Type B pancreatic cell (in vitro differentiated cells): ENCODE measurements at regions not wholly inside any gene's neighbourhood (a gene's known extent, or its start where the extent isn't known, plus 50 kb on each side); places are given as distances from the start of the nearest gene placed in this dataset.

ENCODE experiments used
- DNase-seq: peaks from one replicate; pipeline ENCODE4 v3.0.0; 2021; ENCODE audit warnings: mixed read lengths; ENCODE audit not compliant: unreplicated experiment; ENCODE audit errors: extremely low spot score
- H3K27ac Mint-ChIP-seq: 2 replicates; pipeline ENCODE4 v1.8.0; 2021; ENCODE audit warnings: mild to moderate bottlenecking, mixed read lengths
- H3K27me3 Mint-ChIP-seq: 2 replicates; pipeline ENCODE4 v1.8.0; 2021; ENCODE audit warnings: mixed read lengths
- H3K36me3 Mint-ChIP-seq: 2 replicates; pipeline ENCODE4 v1.8.0; 2021; ENCODE audit warnings: mixed read lengths
- H3K4me1 Mint-ChIP-seq: one replicate; pipeline ENCODE4 v1.8.0; 2021; ENCODE audit warnings: mixed read lengths; ENCODE audit not compliant: unreplicated experiment
- H3K4me3 Mint-ChIP-seq: 2 replicates; pipeline ENCODE4 v1.8.0; 2021; ENCODE audit warnings: mild to moderate bottlenecking, mixed read lengths
- H3K9me3 Mint-ChIP-seq: 2 replicates; pipeline ENCODE4 v1.8.0; 2021; ENCODE audit warnings: mixed read lengths
- CTCF ChIP-seq: fragments of 200-600 bp; sonication (generic); conservative IDR thresholded peaks from 2 replicates; pipeline ENCODE4 v1.5.0; 2021; ENCODE audit warnings: antibody characterized with exemption, mild to moderate bottlenecking

GRCh38 chr12:132422381-132423043 is 67.4 kb upstream of the FBRSL1 start:
- no peak for TF ChIP-seq CTCF
- Mint-ChIP-seq H3K9me3 (no peaks in the 10 kb centered on the region), H3K4me3 (peak overlapping the region; percentile 6), H3K27me3 (peaks cover 79% of the 10 kb centered on the region), H3K4me1 (peaks cover 32% of the 10 kb centered on the region), H3K36me3 (no peaks in the 10 kb centered on the region), H3K27ac (no peak overlapping the region)
- DNase-seq: no peak

DNA sequence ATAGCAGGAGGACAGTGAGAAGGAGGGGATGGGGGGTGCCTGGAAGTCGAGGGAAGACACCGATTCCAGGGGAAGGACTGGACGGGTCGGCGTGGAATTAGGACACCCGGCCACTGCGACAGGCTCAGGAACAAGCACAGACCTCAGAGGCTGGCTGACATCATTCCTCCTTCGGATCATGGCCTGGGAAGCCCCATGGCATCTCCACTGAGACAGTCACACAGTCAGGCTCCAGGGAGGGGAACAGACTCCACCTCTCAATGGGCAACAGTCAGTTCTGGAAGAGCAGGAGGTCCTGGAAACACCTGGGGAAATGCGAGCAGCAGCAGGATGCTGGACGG is 67.9 kb upstream of the FBRSL1 start:
- peaks cover 79% of the 10 kb centered on the region for H3K27me3 Mint-ChIP-seq
- no peak overlapping the region for H3K27ac Mint-ChIP-seq
- H3K4me3 Mint-ChIP-seq: no peak overlapping the region
- TF ChIP-seq CTCF: no peak
- H3K9me3 Mint-ChIP-seq: no peaks in the 10 kb centered on the region
- peaks cover 32% of the 10 kb centered on the region for H3K4me1 Mint-ChIP-seq
- DNase-seq: no peak
- H3K36me3 Mint-ChIP-seq: no peaks in the 10 kb centered on the region

- no peak for TF ChIP-seq CTCF
- Mint-ChIP-seq H3K9me3 (no peaks in the 10 kb centered on the region), H3K4me1 (peaks cover 32% of the 10 kb centered on the region), H3K27me3 (peaks cover 57% of the 10 kb centered on the region), H3K36me3 (no peaks in the 10 kb centered on the region), H3K4me3 (no peak overlapping the region), H3K27ac (no peak overlapping the region)
- DNase-seq: no peak
These were observed 70.2 kb upstream of the FBRSL1 start for GRCh38 chr12:132419631-132420246.

- Mint-ChIP-seq H3K27ac (no peak overlapping the region), H3K27me3 (peaks cover 52% of the 10 kb centered on the region), H3K36me3 (no peaks in the 10 kb centered on the region), H3K4me3 (no peak overlapping the region), H3K9me3 (no peaks in the 10 kb centered on the region), H3K4me1 (peaks cover 27% of the 10 kb centered on the region)
- TF ChIP-seq CTCF: no peak
- DNase-seq: no peak
These were observed 71.5 kb upstream of the FBRSL1 start for GRCh38 chr12:132418393-132418925.

- no peak for TF ChIP-seq CTCF
- Mint-ChIP-seq H3K36me3 (no peaks in the 10 kb centered on the region), H3K27me3 (peaks cover 46% of the 10 kb centered on the region), H3K9me3 (no peaks in the 10 kb centered on the region), H3K27ac (no peak overlapping the region), H3K4me1 (peaks cover 22% of the 10 kb centered on the region), H3K4me3 (no peak overlapping the region)
- no peak for DNase-seq
These were observed 72.2 kb upstream of the FBRSL1 start for GRCh38 chr12:132417741-132418140.
